SU-DHL-6 (cell line): ENCODE measurements at regions not wholly inside any gene's neighbourhood (a gene's known extent, or its start where the extent isn't known, plus 50 kb on each side); places are given as distances from the start of the nearest gene placed in this dataset.
"Not testable (repeated sequence)": the region's sequence is repeated elsewhere in the genome, so short reads cannot be mapped to it uniquely, and the experiment has no call there.

Experiments
- H2AFZ ChIP-seq: fragments of 200-600 bp; sonication (generic); 2 replicates; pipeline ENCODE4 v1.6.1; 2014; ENCODE audit warnings: low read depth, mild to moderate bottlenecking, moderate library complexity, mixed read lengths, antibody characterized with exemption, low read length; ENCODE audit not compliant: severe bottlenecking
- H3F3A ChIP-seq: fragments of 200-600 bp; shearing (Covaris generic); 2 replicates; pipeline ENCODE4 v1.6.0; 2016; ENCODE audit warnings: antibody characterized with exemption, mild to moderate bottlenecking; ENCODE audit not compliant: insufficient read depth
- H3K27ac ChIP-seq: fragments of 200-600 bp; sonication (generic); 2 replicates; pipeline ENCODE4 v1.5.1; 2016; ENCODE audit warnings: low read depth, mild to moderate bottlenecking, low read length, moderate library complexity, mixed read lengths
- H3K27me3 ChIP-seq: fragments of 200-600 bp; sonication (generic), shearing (Covaris generic); 2 replicates; pipeline ENCODE4 v1.6.0; 2014; ENCODE audit warnings: mild to moderate bottlenecking, low read length
- H3K36me3 ChIP-seq: fragments of 200-600 bp; sonication (generic); 2 replicates; pipeline ENCODE4 v1.6.1; 2014; ENCODE audit warnings: mild to moderate bottlenecking, low read length, mixed read lengths
- H3K4me2 ChIP-seq: fragments of 300-600, 200-600 bp; shearing (Covaris generic), sonication (generic); 2 replicates; pipeline ENCODE4 v1.6.0; 2014; ENCODE audit warnings: low read length, low read depth, mild to moderate bottlenecking; ENCODE audit not compliant: poor library complexity, severe bottlenecking
- H3K4me3 ChIP-seq: fragments of 200-600 bp; sonication (generic); 2 replicates; pipeline ENCODE4 v1.5.1; 2014; ENCODE audit warnings: antibody characterized with exemption, low read length, mild to moderate bottlenecking, mixed read lengths; ENCODE audit not compliant: insufficient read depth, poor library complexity, severe bottlenecking
- H3K79me2 ChIP-seq: fragments of 200-600 bp; sonication (generic); 2 replicates; pipeline ENCODE4 v1.6.1; 2014; ENCODE audit warnings: mild to moderate bottlenecking, low read length, moderate library complexity; ENCODE audit not compliant: insufficient read depth
- H3K9ac ChIP-seq: fragments of 200-600 bp; sonication (generic); 2 replicates; pipeline ENCODE4 v1.7.0; 2014; ENCODE audit warnings: mild to moderate bottlenecking, low read length
- H3K9me2 ChIP-seq: fragments of 200-600 bp; sonication (generic); replicated peaks from 2 replicates; pipeline ENCODE4 v1.6.1; 2014; ENCODE audit warnings: low read length; ENCODE audit not compliant: insufficient read depth
- H3K9me3 ChIP-seq: fragments of 200-600 bp; sonication (generic); 2 replicates; pipeline ENCODE4 v1.6.1; 2014; ENCODE audit warnings: low read length, mixed read lengths; ENCODE audit not compliant: insufficient read depth
- H4K20me1 ChIP-seq: fragments of 200-600 bp; sonication (generic); 2 replicates; pipeline ENCODE4 v1.6.1; 2014; ENCODE audit warnings: low read depth, mild to moderate bottlenecking, antibody characterized with exemption, low read length, moderate library complexity, mixed read lengths
- CTCF ChIP-seq: fragments of 200-600 bp; sonication (generic); IDR thresholded peaks from one replicate; pipeline ENCODE4 v1.5.1; 2017; ENCODE audit warnings: antibody characterized with exemption, mild to moderate bottlenecking, low read length, moderate library complexity; ENCODE audit not compliant: insufficient read depth, poor library complexity, severe bottlenecking
- EZH2phosphoT487 ChIP-seq: fragments of 200-600 bp; sonication (generic), shearing (Covaris generic); conservative IDR thresholded peaks from 2 replicates; pipeline ENCODE4 v1.6.1; 2018; ENCODE audit warnings: mild to moderate bottlenecking, antibody characterized with exemption, low read length, moderate library complexity, mixed read lengths

- no peaks in the 10 kb centered on the region for H3K9me2 ChIP-seq
- no peak overlapping the region for H2AFZ ChIP-seq
- H3F3A ChIP-seq = no peaks in the 10 kb centered on the region
Measured at GRCh38 chr2:40690525-40690924, 238.6 kb upstream of the SLC8A1 start.

GRCh38 chr2:40700231-40700954 lies 248.5 kb upstream of the SLC8A1 start:
- Histone ChIP-seq H3K27me3 (no peaks in the 10 kb centered on the region), H3K4me3 (no peak overlapping the region), H2AFZ (no peak overlapping the region), H3K36me3 (no peaks in the 10 kb centered on the region), H3K79me2 (no peaks in the 10 kb centered on the region), H3F3A (no peaks in the 10 kb centered on the region), H3K9me3 (no peaks in the 10 kb centered on the region), H3K9ac (no peak overlapping the region), H4K20me1 (no peaks in the 10 kb centered on the region), H3K9me2 (no peaks in the 10 kb centered on the region), H3K4me2 (no peak overlapping the region), H3K27ac (no peak overlapping the region)
- TF ChIP-seq CTCF (no peak), EZH2phosphoT487 (no peak)

More at GRCh38 chr2:40690525-40690924, 238.6 kb upstream of the SLC8A1 start:
- Histone ChIP-seq H3K79me2 (no peaks in the 10 kb centered on the region), H3K36me3 (no peaks in the 10 kb centered on the region), H3K9me3 (no peaks in the 10 kb centered on the region), H4K20me1 (no peaks in the 10 kb centered on the region), H3K27me3 (no peaks in the 10 kb centered on the region), H3K27ac (no peak overlapping the region), H3K4me2 (no peak overlapping the region), H3K4me3 (no peak overlapping the region), H3K9ac (no peak overlapping the region)
- no peak for TF ChIP-seq EZH2phosphoT487
- TF ChIP-seq CTCF = no peak

- not testable (repeated sequence) for H3K27ac ChIP-seq, H3K4me3 ChIP-seq, H3K27me3 ChIP-seq, H3F3A ChIP-seq, H3K79me2 ChIP-seq, H4K20me1 ChIP-seq, H3K9me2 ChIP-seq, H3K4me2 ChIP-seq, H3K36me3 ChIP-seq, H3K9me3 ChIP-seq, H2AFZ ChIP-seq, H3K9ac ChIP-seq
Measured at GRCh38 chr2:40712197-40712894, 260.5 kb upstream of the SLC8A1 start.

- H3K9me2 ChIP-seq = no peaks in the 10 kb centered on the region
- H2AFZ ChIP-seq = no peak overlapping the region
- no peak overlapping the region for H3K4me3 ChIP-seq
- no peak for TF ChIP-seq EZH2phosphoT487
- TF ChIP-seq CTCF = no peak
- H3K9me3 ChIP-seq = no peaks in the 10 kb centered on the region
- H3K27me3 ChIP-seq = no peaks in the 10 kb centered on the region
- no peaks in the 10 kb centered on the region for H3F3A ChIP-seq
- H3K27ac ChIP-seq = no peak overlapping the region
- H3K9ac ChIP-seq = no peak overlapping the region
- H3K36me3 ChIP-seq = no peaks in the 10 kb centered on the region
- no peaks in the 10 kb centered on the region for H3K79me2 ChIP-seq
- no peaks in the 10 kb centered on the region for H4K20me1 ChIP-seq
- no peak overlapping the region for H3K4me2 ChIP-seq
Measured at GRCh38 chr2:40716879-40717278, 265.0 kb upstream of the SLC8A1 start.
